ENCODE measurements at regions not wholly inside any gene's neighbourhood (a gene's known extent, or its start where the extent isn't known, plus 50 kb on each side); places are given as distances from the start of the nearest gene placed in this dataset.

DNA sequence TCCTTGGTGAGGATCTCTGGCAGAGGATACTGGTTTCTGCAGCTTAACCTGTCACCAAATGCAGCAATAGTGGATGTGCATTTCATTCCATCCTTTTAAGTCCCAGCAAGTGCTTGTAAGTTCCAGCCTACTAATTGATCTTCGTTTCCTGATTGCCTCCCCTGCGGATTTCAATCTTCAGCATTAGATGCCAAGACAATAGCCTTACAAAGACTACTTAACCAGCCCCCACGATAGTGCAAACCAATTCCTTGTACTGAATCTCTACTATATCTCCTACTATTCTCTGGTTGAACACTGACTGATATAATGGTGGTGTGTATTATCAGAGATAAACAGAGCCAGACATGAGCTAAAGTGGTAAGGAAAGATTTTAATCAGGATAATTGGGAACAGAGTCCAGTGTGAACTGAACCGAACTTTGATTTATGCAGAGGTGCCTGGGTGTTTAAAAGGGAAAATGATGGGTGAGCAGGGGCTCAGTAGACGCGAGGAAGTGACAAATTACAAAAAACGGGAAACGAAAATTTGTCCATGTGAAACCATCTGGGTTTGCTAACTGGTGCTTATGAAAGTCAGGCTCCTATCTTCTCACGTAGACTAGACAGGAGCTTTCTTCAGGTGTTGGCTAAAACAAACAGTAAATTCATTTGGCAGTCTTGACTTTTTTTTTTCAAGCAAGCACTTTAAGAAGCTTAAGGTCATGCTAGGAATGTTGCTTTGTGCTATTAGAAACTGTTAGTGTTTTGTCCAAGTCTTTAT is 106.9 kb upstream of the ST8SIA4 start:
- no peaks in the 10 kb centered on the region for H4K20me1 ChIP-seq (replicated peaks; ENCODE audit: insufficient read depth)
- no peaks in the 10 kb centered on the region for H3K36me3 ChIP-seq (ENCODE audit: insufficient read depth)
- Mint-ChIP-seq H3K9me3 (peaks cover 7% of the 10 kb centered on the region; the same call in 2 of the 3 replicates), H3K36me3 (ENCODE audit: low read depth) (peaks cover 4% of the 10 kb centered on the region; the same call in 2 of the 3 replicates), H3K27ac (no peak overlapping the region), H3K4me1 (peaks cover 8% of the 10 kb centered on the region; the same call in 2 of the 3 replicates), H3K27me3 (ENCODE audit: insufficient read depth, low read depth, poor library complexity) (no peaks in the 10 kb centered on the region), H3K4me3 (no peak overlapping the region)
- no peaks in the 10 kb centered on the region for H3K9me2 ChIP-seq (ENCODE audit: insufficient read depth)
- no peaks in the 10 kb centered on the region for H3F3A ChIP-seq (replicated peaks; ENCODE audit: low read depth)
- H2AFZ ChIP-seq = peak overlapping the region; percentile 64; the same call in 1 of the 2 replicates
- ATAC-seq (no peak), DNase-seq (ENCODE audit: low spot score) (peak; percentile 12)
- H3K4me2 ChIP-seq = no peak overlapping the region
- H3K27me3 ChIP-seq (ENCODE audit: insufficient read depth) = no peaks in the 10 kb centered on the region
- no peaks in the 10 kb centered on the region for H3K79me2 ChIP-seq (replicated peaks; ENCODE audit: insufficient read depth)
- H3K4me1 ChIP-seq (ENCODE audit: insufficient read depth) = peaks cover 5% of the 10 kb centered on the region
- no peak overlapping the region for H3K4me3 ChIP-seq
- TF ChIP-seq EZH2phosphoT487 (IDR thresholded peaks at IDR 0.05; ENCODE audit: unreplicated experiment) (no peak), POLR2AphosphoS5 (IDR thresholded peaks at IDR 0.05; ENCODE audit: low read depth) (no peak), EZH2 (IDR thresholded peaks at IDR 0.05; ENCODE audit: low read depth, unreplicated experiment) (no peak), JUNB (IDR thresholded peaks at IDR 0.05; ENCODE audit: unreplicated experiment) (no peak), CREB1 (CRISPR knock-in tag; IDR thresholded peaks at IDR 0.05; ENCODE audit: low read depth) (no peak), ZNF331 (CRISPR knock-in tag; IDR thresholded peaks at IDR 0.05; ENCODE audit: low read depth) (no peak), ZNF114 (CRISPR knock-in tag; IDR thresholded peaks at IDR 0.05) (no peak), NANOG (IDR thresholded peaks at IDR 0.05; ENCODE audit: borderline replicate concordance) (no peak), STAT1 (IDR thresholded peaks at IDR 0.05; ENCODE audit: unreplicated experiment) (no peak)
- TF ChIP-seq, protein P1, sequence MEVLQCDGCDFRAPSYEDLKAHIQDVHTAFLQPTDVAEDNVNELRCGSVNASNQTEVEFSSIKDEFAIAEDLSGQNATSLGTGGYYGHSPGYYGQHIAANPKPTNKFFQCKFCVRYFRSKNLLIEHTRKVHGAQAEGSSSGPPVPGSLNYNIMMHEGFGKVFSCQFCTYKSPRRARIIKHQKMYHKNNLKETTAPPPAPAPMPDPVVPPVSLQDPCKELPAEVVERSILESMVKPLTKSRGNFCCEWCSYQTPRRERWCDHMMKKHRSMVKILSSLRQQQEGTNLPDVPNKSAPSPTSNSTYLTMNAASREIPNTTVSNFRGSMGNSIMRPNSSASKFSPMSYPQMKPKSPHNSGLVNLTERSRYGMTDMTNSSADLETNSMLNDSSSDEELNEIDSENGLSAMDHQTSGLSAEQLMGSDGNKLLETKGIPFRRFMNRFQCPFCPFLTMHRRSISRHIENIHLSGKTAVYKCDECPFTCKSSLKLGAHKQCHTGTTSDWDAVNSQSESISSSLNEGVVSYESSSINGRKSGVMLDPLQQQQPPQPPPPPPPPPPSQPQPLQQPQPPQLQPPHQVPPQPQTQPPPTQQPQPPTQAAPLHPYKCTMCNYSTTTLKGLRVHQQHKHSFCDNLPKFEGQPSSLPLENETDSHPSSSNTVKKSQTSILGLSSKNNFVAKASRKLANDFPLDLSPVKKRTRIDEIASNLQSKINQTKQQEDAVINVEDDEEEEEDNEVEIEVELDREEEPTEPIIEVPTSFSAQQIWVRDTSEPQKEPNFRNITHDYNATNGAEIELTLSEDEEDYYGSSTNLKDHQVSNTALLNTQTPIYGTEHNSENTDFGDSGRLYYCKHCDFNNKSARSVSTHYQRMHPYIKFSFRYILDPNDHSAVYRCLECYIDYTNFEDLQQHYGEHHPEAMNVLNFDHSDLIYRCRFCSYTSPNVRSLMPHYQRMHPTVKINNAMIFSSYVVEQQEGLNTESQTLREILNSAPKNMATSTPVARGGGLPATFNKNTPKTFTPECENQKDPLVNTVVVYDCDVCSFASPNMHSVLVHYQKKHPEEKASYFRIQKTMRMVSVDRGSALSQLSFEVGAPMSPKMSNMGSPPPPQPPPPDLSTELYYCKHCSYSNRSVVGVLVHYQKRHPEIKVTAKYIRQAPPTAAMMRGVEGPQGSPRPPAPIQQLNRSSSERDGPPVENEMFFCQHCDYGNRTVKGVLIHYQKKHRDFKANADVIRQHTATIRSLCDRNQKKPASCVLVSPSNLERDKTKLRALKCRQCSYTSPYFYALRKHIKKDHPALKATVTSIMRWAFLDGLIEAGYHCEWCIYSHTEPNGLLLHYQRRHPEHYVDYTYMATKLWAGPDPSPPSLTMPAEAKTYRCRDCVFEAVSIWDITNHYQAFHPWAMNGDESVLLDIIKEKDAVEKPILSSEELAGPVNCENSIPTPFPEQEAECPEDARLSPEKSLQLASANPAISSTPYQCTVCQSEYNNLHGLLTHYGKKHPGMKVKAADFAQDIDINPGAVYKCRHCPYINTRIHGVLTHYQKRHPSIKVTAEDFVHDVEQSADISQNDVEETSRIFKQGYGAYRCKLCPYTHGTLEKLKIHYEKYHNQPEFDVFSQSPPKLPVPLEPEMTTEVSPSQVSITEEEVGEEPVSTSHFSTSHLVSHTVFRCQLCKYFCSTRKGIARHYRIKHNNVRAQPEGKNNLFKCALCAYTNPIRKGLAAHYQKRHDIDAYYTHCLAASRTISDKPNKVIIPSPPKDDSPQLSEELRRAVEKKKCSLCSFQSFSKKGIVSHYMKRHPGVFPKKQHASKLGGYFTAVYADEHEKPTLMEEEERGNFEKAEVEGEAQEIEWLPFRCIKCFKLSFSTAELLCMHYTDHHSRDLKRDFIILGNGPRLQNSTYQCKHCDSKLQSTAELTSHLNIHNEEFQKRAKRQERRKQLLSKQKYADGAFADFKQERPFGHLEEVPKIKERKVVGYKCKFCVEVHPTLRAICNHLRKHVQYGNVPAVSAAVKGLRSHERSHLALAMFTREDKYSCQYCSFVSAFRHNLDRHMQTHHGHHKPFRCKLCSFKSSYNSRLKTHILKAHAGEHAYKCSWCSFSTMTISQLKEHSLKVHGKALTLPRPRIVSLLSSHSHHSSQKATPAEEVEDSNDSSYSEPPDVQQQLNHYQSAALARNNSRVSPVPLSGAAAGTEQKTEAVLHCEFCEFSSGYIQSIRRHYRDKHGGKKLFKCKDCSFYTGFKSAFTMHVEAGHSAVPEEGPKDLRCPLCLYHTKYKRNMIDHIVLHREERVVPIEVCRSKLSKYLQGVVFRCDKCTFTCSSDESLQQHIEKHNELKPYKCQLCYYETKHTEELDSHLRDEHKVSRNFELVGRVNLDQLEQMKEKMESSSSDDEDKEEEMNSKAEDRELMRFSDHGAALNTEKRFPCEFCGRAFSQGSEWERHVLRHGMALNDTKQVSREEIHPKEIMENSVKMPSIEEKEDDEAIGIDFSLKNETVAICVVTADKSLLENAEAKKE (CRISPR knock-in tag; IDR thresholded peaks at IDR 0.05) = no peak
- TF ChIP-seq, protein P2, sequence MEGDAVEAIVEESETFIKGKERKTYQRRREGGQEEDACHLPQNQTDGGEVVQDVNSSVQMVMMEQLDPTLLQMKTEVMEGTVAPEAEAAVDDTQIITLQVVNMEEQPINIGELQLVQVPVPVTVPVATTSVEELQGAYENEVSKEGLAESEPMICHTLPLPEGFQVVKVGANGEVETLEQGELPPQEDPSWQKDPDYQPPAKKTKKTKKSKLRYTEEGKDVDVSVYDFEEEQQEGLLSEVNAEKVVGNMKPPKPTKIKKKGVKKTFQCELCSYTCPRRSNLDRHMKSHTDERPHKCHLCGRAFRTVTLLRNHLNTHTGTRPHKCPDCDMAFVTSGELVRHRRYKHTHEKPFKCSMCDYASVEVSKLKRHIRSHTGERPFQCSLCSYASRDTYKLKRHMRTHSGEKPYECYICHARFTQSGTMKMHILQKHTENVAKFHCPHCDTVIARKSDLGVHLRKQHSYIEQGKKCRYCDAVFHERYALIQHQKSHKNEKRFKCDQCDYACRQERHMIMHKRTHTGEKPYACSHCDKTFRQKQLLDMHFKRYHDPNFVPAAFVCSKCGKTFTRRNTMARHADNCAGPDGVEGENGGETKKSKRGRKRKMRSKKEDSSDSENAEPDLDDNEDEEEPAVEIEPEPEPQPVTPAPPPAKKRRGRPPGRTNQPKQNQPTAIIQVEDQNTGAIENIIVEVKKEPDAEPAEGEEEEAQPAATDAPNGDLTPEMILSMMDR (conservative IDR thresholded peaks at IDR 0.05; ENCODE audit: low read depth in 2 of 2) = no peak
- no peak overlapping the region for H3K27ac ChIP-seq (ENCODE audit: low read depth)
